ENCODE measurements at regions not wholly inside any gene's neighbourhood (a gene's known extent, or its start where the extent isn't known, plus 50 kb on each side); places are given as distances from the start of the nearest gene placed in this dataset.

DNA sequence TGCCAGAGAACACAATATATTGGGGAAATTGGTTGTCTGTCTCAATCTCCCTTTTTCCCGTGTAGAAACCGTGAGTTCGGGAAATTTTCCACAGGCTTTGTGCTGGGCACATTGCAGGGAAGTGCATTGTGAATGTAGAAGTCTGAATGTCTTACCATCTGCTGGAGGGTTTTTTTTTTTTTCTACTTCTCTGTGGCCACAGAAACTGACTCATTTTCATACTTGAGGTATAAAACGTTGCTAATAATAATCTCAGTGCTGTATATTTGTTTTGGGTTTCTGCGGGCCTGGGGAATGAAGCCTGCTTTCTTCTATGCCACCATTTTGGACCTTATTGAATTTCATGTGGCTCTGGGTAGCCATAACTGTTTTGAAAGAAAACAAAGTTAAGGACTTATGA is 1001.2 kb downstream of the STIM2 start:
- DNase-seq (no peak), FAIRE-seq (no peak)
- H3K36me3 ChIP-seq (ENCODE audit: control insufficient read depth in 2 of 3, insufficient read depth in 3 of 3, low read length in 3 of 3), result no peaks in the 10 kb centered on the region
- TF ChIP-seq, protein P1, sequence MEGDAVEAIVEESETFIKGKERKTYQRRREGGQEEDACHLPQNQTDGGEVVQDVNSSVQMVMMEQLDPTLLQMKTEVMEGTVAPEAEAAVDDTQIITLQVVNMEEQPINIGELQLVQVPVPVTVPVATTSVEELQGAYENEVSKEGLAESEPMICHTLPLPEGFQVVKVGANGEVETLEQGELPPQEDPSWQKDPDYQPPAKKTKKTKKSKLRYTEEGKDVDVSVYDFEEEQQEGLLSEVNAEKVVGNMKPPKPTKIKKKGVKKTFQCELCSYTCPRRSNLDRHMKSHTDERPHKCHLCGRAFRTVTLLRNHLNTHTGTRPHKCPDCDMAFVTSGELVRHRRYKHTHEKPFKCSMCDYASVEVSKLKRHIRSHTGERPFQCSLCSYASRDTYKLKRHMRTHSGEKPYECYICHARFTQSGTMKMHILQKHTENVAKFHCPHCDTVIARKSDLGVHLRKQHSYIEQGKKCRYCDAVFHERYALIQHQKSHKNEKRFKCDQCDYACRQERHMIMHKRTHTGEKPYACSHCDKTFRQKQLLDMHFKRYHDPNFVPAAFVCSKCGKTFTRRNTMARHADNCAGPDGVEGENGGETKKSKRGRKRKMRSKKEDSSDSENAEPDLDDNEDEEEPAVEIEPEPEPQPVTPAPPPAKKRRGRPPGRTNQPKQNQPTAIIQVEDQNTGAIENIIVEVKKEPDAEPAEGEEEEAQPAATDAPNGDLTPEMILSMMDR (IDR thresholded peaks at IDR 0.05; ENCODE audit: borderline replicate concordance, extremely low read depth, insufficient read depth), result no peak
- intact Hi-C loops (cut with DNase I), result no loop called here
- no peak overlapping the region for H3K4me3 ChIP-seq (ENCODE audit: low read length in 3 of 3)
- H3K9me3 ChIP-seq (ENCODE audit: control insufficient read depth in 2 of 3, insufficient read depth in 1 of 3, low read length in 3 of 3), result no peaks in the 10 kb centered on the region
- H3K9ac ChIP-seq (ENCODE audit: low read length in 3 of 3), result no peak overlapping the region
- no peak overlapping the region for H3K27ac ChIP-seq (ENCODE audit: low read depth in 2 of 2, low read length in 2 of 2)
- no peaks in the 10 kb centered on the region for H3K27me3 ChIP-seq (ENCODE audit: control insufficient read depth, insufficient read depth, low read length)
- H3K4me1 ChIP-seq (ENCODE audit: control insufficient read depth in 2 of 3, insufficient read depth in 2 of 3, low read depth in 1 of 3, low read length in 3 of 3), result no peaks in the 10 kb centered on the region

DNA sequence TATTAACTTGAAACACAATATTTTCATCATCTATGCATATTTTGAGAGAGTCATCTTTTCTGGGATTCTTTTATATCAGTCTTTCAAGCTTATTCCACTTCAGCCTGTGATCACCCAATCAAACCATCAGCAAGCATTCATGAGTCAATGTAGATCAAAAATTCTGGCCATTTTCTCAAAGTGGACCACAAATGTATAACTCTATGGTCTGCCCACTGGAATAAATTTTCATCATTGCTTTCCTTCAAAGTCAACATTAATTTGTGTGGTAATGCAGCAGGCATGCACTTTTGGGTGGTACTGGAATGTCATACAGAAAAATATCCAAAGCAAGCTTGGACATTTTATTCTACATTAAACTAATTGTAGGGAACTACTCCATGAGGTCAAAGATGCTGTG is 1013.0 kb downstream of the STIM2 start:
- no peak overlapping the region for H3K27ac ChIP-seq (ENCODE audit: low read depth in 2 of 2, low read length in 2 of 2)
- no peak for DNase-seq
- H3K9ac ChIP-seq (ENCODE audit: low read length in 3 of 3), result no peak overlapping the region
- no peaks in the 10 kb centered on the region for H3K36me3 ChIP-seq (ENCODE audit: control insufficient read depth in 2 of 3, insufficient read depth in 3 of 3, low read length in 3 of 3)
- no peak overlapping the region for H3K4me3 ChIP-seq (ENCODE audit: low read length in 3 of 3)
- intact Hi-C loops (cut with DNase I), result no loop called here
- no peak for FAIRE-seq
- H3K4me1 ChIP-seq (ENCODE audit: control insufficient read depth in 2 of 3, insufficient read depth in 2 of 3, low read depth in 1 of 3, low read length in 3 of 3), result no peaks in the 10 kb centered on the region
- TF ChIP-seq, protein P1 (IDR thresholded peaks at IDR 0.05; ENCODE audit: borderline replicate concordance, extremely low read depth, insufficient read depth), result no peak
- H3K9me3 ChIP-seq (ENCODE audit: control insufficient read depth in 2 of 3, insufficient read depth in 1 of 3, low read length in 3 of 3), result no peaks in the 10 kb centered on the region
- H3K27me3 ChIP-seq (ENCODE audit: control insufficient read depth, insufficient read depth, low read length), result no peaks in the 10 kb centered on the region

DNA sequence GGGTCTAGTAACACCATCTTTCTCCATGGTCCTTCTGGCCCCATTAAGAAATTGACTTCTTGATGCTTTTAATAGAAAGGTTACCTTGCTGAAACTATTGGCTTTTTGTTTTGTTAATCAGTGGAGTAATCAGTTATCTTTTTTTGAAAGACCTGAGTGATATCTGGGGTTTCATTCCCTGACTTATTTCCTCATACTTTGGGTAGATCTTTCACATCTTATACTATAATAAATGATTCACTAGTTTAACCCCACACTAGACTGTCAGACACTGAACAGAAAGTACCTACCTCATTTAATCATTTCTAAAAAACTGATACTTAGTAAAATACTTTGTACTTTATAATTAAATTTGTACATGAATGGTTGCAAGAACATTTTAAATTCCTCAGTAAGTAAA is 1021.1 kb downstream of the STIM2 start:
- intact Hi-C loops (cut with DNase I), result no loop called here

DNA sequence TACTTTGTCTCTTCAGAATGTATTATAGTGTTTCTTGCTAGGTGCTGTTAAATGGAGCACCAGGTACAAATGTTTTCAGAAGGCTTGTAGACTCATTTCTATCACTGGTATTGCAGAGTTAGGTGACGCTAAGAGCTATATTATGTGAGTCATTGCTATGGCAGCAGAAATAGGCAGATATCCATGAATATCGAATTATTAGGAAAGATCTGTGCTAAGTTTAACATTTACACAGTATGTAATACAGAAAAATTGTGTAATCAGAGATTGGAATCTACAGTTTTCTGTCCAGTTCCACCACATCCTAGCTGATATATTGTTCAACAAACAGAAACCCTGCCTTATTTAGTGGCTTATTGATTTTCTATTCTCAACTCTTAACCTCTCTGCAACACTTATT is 1025.5 kb downstream of the STIM2 start:
- TF ChIP-seq, protein P1 (IDR thresholded peaks at IDR 0.05; ENCODE audit: borderline replicate concordance, extremely low read depth, insufficient read depth), result no peak
- intact Hi-C loops (cut with DNase I), result no loop called here
- no peak for FAIRE-seq

More for the DNA sequence above, 1021.1 kb downstream of the STIM2 start:
- Histone ChIP-seq H3K27me3 (ENCODE audit: control insufficient read depth, insufficient read depth, low read length) (no peaks in the 10 kb centered on the region), H3K36me3 (ENCODE audit: control insufficient read depth in 2 of 3, insufficient read depth in 3 of 3, low read length in 3 of 3) (no peaks in the 10 kb centered on the region), H3K9me3 (ENCODE audit: control insufficient read depth in 2 of 3, insufficient read depth in 1 of 3, low read length in 3 of 3) (no peaks in the 10 kb centered on the region), H3K9ac (ENCODE audit: low read length in 3 of 3) (no peak overlapping the region), H3K27ac (ENCODE audit: low read depth in 2 of 2, low read length in 2 of 2) (no peak overlapping the region), H3K4me3 (ENCODE audit: low read length in 3 of 3) (no peak overlapping the region), H3K4me1 (ENCODE audit: control insufficient read depth in 2 of 3, insufficient read depth in 2 of 3, low read depth in 1 of 3, low read length in 3 of 3) (no peaks in the 10 kb centered on the region)
- no peak for DNase-seq
- TF ChIP-seq, protein P1 (IDR thresholded peaks at IDR 0.05; ENCODE audit: borderline replicate concordance, extremely low read depth, insufficient read depth), result no peak
- no peak for FAIRE-seq

More for the DNA sequence above, 1025.5 kb downstream of the STIM2 start:
- no peaks in the 10 kb centered on the region for H3K36me3 ChIP-seq (ENCODE audit: control insufficient read depth in 2 of 3, insufficient read depth in 3 of 3, low read length in 3 of 3)
- H3K9me3 ChIP-seq (ENCODE audit: control insufficient read depth in 2 of 3, insufficient read depth in 1 of 3, low read length in 3 of 3), result no peaks in the 10 kb centered on the region
- H3K9ac ChIP-seq (ENCODE audit: low read length in 3 of 3), result no peak overlapping the region
- no peak overlapping the region for H3K4me3 ChIP-seq (ENCODE audit: low read length in 3 of 3)
- DNase-seq, result no peak
- no peaks in the 10 kb centered on the region for H3K4me1 ChIP-seq (ENCODE audit: control insufficient read depth in 2 of 3, insufficient read depth in 2 of 3, low read depth in 1 of 3, low read length in 3 of 3)
- H3K27me3 ChIP-seq (ENCODE audit: control insufficient read depth, insufficient read depth, low read length), result no peaks in the 10 kb centered on the region
- no peak overlapping the region for H3K27ac ChIP-seq (ENCODE audit: low read depth in 2 of 2, low read length in 2 of 2)
